Endothelial cell of umbilical vein (primary cell): ENCODE measurements at regions not wholly inside any gene's neighbourhood (a gene's known extent, or its start where the extent isn't known, plus 50 kb on each side); places are given as distances from the start of the nearest gene placed in this dataset.

ENCODE experiments used
- CTCF ChIP-seq, 2 donors: IDR thresholded peaks; 1 replicate in 1 of 2; 2 replicates in 1 of 2; pipeline ENCODE4 v1.5.1; 2011; ENCODE audit warnings: low read length in 2 of 2, mild to moderate bottlenecking in 2 of 2, moderate library complexity in 2 of 2, control low read depth in 1 of 2, inconsistent platforms in 1 of 2, low read depth in 1 of 2; ENCODE audit not compliant: insufficient read depth in 1 of 2; ENCODE audit errors: extremely low read depth in 1 of 2
- EZH2 ChIP-seq: IDR thresholded peaks from 2 replicates; pipeline ENCODE4 v1.6.1; 2012; ENCODE audit warnings: borderline replicate concordance, low read depth, mild to moderate bottlenecking, moderate library complexity, low read length, inconsistent platforms; ENCODE audit not compliant: severe bottlenecking
- FOS ChIP-seq: IDR thresholded peaks from 2 replicates; pipeline ENCODE4 v1.6.1; 2011; ENCODE audit warnings: mild to moderate bottlenecking, low read length, moderate library complexity, borderline replicate concordance; ENCODE audit not compliant: insufficient read depth
- GATA2 ChIP-seq: IDR thresholded peaks from 2 replicates; pipeline ENCODE4 v1.7.0; 2011; ENCODE audit warnings: low read depth, mild to moderate bottlenecking, moderate library complexity, mixed read lengths, low read length; ENCODE audit not compliant: insufficient read length, insufficient read depth
- JUN ChIP-seq: IDR thresholded peaks from 2 replicates; pipeline ENCODE4 v1.6.1; 2011; ENCODE audit warnings: borderline replicate concordance, low read depth; ENCODE audit not compliant: insufficient read length, insufficient read depth
- MAX ChIP-seq: IDR thresholded peaks from 2 replicates; pipeline ENCODE4 v1.6.1; 2011; ENCODE audit not compliant: insufficient read depth, insufficient read length
- MYC ChIP-seq: IDR thresholded peaks from one replicate; pipeline ENCODE4 v1.6.1; 2011; ENCODE audit warnings: mild to moderate bottlenecking, low read depth, low read length
- POLR2A ChIP-seq: IDR thresholded peaks from 2 replicates; pipeline ENCODE4 v1.6.1; 2012; ENCODE audit warnings: low read depth, mild to moderate bottlenecking, control low read depth, low read length
- POLR2AphosphoS5 ChIP-seq: IDR thresholded peaks from 2 replicates; pipeline ENCODE4 v1.6.1; 2012; ENCODE audit warnings: low read depth, mild to moderate bottlenecking, control low read depth, low read length, moderate library complexity; ENCODE audit not compliant: insufficient read depth

GRCh38 chr3:193945143-193945542 is 190.8 kb upstream of the HES1 start:
- TF ChIP-seq GATA2 (no peak), CTCF (IDR thresholded peaks at IDR 0.05; ENCODE audit: extremely low read depth in 1 of 2, insufficient read depth in 1 of 2, low read depth in 1 of 2, low read length in 2 of 2) (no peak), POLR2A (no peak), MYC (no peak), POLR2AphosphoS5 (no peak), JUN (no peak), MAX (no peak), EZH2 (no peak), FOS (no peak)
